ENCODE measurements at regions not wholly inside any gene's neighbourhood (a gene's known extent, or its start where the extent isn't known, plus 50 kb on each side); places are given as distances from the start of the nearest gene placed in this dataset.

GRCh38 chr14:101101456-101102056 is 198.0 kb upstream of the RTL1 start:
- TF ChIP-seq EZH2 (IDR thresholded peaks at IDR 0.05) (no peak), POLR2AphosphoS5 (IDR thresholded peaks at IDR 0.05; ENCODE audit: borderline replicate concordance, low read depth, low read length) (no peak)

Measured in SK-N-MC (cell line).